ENCODE measurements at regions not wholly inside any gene's neighbourhood (a gene's known extent, or its start where the extent isn't known, plus 50 kb on each side); places are given as distances from the start of the nearest gene placed in this dataset.

DNA sequence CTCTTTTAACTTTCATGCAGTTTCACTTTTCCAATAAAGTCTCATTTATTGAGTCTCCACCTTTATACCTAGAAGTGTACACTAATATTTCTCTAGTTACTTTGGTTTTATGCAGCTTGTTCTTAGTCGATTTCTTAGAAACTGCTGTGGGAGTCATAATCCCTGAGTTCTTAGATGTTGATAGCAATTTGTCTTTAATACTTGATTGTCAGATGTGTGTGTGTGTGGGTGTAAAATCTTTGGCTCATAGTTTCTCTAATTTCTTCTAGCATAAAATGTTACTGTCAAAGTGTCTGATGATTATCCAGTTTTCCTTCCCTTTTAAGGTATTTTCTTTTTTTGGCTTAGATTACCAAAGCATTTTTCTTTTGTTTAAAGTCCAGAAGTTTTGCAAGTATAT is 473.8 kb upstream of the PTCHD4 start:
- WGBS (ENCODE audit: insufficient coverage), result 83% methylated on average over 1 of the region's 1 CpG

DNA sequence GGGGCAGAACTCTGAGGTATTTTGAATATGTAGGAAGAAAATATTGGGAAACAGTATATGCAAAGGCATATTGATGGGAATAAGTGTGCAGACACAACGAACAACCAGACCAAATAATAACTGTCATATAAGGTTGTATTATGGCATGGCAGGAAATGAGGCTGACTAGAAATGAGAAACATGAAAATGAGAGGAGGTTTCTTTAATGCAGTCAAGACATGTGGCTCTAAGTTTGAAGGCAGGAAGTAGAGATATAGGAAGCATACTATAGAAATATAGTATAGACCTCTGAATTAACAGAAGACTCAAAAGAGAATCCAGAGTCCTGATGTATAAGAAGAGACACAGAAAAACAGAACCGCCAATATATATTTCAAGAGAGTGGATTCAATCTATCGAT is 459.7 kb upstream of the PTCHD4 start:
- intact Hi-C loops (cut with micrococcal nuclease), result no loop called here
- no peaks in the 10 kb centered on the region for H3K9me3 ChIP-seq (ENCODE audit: control insufficient read depth, insufficient read depth, low read length)
- ATAC-seq (no peak), DNase-seq (no peak)
- H3K36me3 ChIP-seq (ENCODE audit: control insufficient read depth, insufficient read depth, low read length), result no peaks in the 10 kb centered on the region
- Mint-ChIP-seq H3K27me3 (ENCODE audit: low read depth in 2 of 2) (no peaks in the 10 kb centered on the region), H3K9me3 (peaks cover 17 to 23% of the 10 kb centered on the region in 2 donors), H3K4me1 (no peaks in the 10 kb centered on the region), H3K36me3 (no peaks in the 10 kb centered on the region), H3K27ac (no peak overlapping the region), H3K4me3 (no peak overlapping the region)
- no peaks in the 10 kb centered on the region for H3K4me1 ChIP-seq (ENCODE audit: control insufficient read depth, insufficient read depth, low read length)
- no peaks in the 10 kb centered on the region for H3K27me3 ChIP-seq (ENCODE audit: control insufficient read depth, insufficient read depth, low read length)
- H3K27ac ChIP-seq (ENCODE audit: low read length), result no peak overlapping the region
- TF ChIP-seq, protein P1, sequence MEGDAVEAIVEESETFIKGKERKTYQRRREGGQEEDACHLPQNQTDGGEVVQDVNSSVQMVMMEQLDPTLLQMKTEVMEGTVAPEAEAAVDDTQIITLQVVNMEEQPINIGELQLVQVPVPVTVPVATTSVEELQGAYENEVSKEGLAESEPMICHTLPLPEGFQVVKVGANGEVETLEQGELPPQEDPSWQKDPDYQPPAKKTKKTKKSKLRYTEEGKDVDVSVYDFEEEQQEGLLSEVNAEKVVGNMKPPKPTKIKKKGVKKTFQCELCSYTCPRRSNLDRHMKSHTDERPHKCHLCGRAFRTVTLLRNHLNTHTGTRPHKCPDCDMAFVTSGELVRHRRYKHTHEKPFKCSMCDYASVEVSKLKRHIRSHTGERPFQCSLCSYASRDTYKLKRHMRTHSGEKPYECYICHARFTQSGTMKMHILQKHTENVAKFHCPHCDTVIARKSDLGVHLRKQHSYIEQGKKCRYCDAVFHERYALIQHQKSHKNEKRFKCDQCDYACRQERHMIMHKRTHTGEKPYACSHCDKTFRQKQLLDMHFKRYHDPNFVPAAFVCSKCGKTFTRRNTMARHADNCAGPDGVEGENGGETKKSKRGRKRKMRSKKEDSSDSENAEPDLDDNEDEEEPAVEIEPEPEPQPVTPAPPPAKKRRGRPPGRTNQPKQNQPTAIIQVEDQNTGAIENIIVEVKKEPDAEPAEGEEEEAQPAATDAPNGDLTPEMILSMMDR (IDR thresholded peaks at IDR 0.05), result no peak
- 70% methylated on average over 1 of the region's 3 CpGs for WGBS (ENCODE audit: insufficient coverage)
- no peak overlapping the region for H3K4me3 ChIP-seq (ENCODE audit: low read length)

More for the DNA sequence above, 473.8 kb upstream of the PTCHD4 start:
- DNase-seq (no peak), ATAC-seq (no peak)
- no peak overlapping the region for H3K27ac ChIP-seq (ENCODE audit: low read length)
- H3K9me3 ChIP-seq (ENCODE audit: control insufficient read depth, insufficient read depth, low read length), result no peaks in the 10 kb centered on the region
- intact Hi-C loops (cut with micrococcal nuclease), result no loop called here
- Mint-ChIP-seq H3K36me3 (no peaks in the 10 kb centered on the region), H3K27ac (no peak overlapping the region), H3K9me3 (peaks cover 18 to 27% of the 10 kb centered on the region in 2 donors), H3K4me1 (no peaks in the 10 kb centered on the region), H3K27me3 (ENCODE audit: low read depth in 2 of 2) (no peaks in the 10 kb centered on the region), H3K4me3 (no peak overlapping the region)
- H3K27me3 ChIP-seq (ENCODE audit: control insufficient read depth, insufficient read depth, low read length), result no peaks in the 10 kb centered on the region
- no peaks in the 10 kb centered on the region for H3K36me3 ChIP-seq (ENCODE audit: control insufficient read depth, insufficient read depth, low read length)
- TF ChIP-seq, protein P1 (IDR thresholded peaks at IDR 0.05), result no peak
- H3K4me3 ChIP-seq (ENCODE audit: low read length), result no peak overlapping the region
- no peaks in the 10 kb centered on the region for H3K4me1 ChIP-seq (ENCODE audit: control insufficient read depth, insufficient read depth, low read length)

DNA sequence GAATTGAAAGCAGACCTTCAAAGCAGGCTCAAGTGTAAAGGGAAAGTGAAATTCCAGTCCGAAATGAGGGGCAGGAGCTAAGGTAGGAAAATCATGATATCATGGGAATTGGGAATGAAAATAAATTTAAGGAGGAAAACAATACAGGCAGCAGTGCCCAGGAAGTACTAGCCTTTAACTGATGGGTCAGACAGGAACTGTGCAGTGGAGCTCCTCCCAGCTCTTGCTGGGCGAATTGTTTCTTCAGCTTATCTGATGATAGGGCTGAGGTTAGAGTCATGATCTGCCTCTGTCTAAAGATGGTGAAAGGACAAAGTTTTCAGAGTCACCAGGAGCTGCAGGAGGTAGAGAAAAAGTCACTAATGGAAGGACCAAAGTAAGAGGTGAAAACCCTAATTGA is 457.9 kb upstream of the PTCHD4 start:
- 70% methylated on average over 2 of the region's 2 CpGs for WGBS (ENCODE audit: insufficient coverage)
- Histone ChIP-seq H3K4me1 (ENCODE audit: control insufficient read depth, insufficient read depth, low read length) (no peaks in the 10 kb centered on the region), H3K4me3 (ENCODE audit: low read length) (no peak overlapping the region), H3K27me3 (ENCODE audit: control insufficient read depth, insufficient read depth, low read length) (no peaks in the 10 kb centered on the region), H3K9me3 (ENCODE audit: control insufficient read depth, insufficient read depth, low read length) (peaks cover 7% of the 10 kb centered on the region), H3K36me3 (ENCODE audit: control insufficient read depth, insufficient read depth, low read length) (no peaks in the 10 kb centered on the region), H3K27ac (ENCODE audit: low read length) (no peak overlapping the region)
- ATAC-seq (no peak), DNase-seq (no peak)
- H3K4me3 Mint-ChIP-seq, result no peak overlapping the region
- H3K4me1 Mint-ChIP-seq, result no peaks in the 10 kb centered on the region
- no peaks in the 10 kb centered on the region for H3K36me3 Mint-ChIP-seq
- no peaks in the 10 kb centered on the region for H3K27me3 Mint-ChIP-seq (ENCODE audit: low read depth in 2 of 2)
- H3K27ac Mint-ChIP-seq, result no peak overlapping the region
- intact Hi-C loops (cut with micrococcal nuclease), result no loop called here
- TF ChIP-seq, protein P1 (IDR thresholded peaks at IDR 0.05), result no peak
- H3K9me3 Mint-ChIP-seq, result peaks cover 15 to 19% of the 10 kb centered on the region in 2 donors

DNA sequence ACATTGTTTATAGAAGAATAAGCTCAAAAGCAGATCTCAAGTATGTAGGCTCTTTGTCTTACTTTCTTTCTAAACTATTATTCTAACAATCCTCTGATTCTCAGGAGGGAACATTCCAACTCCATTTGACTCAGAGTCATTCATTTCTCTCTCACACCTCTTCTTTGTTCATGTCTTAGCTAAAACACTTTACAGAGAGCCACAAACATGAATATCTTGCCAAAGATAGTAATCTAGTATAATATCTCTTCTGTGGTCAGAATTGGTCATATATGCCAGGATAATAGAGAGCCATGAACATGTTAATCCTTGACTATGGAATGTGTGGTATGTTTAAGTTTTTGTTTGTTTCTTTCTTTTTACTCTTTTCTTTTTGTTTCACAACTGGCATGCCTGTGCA is 456.0 kb upstream of the PTCHD4 start:
- TF ChIP-seq, protein P1 (IDR thresholded peaks at IDR 0.05), result no peak
- intact Hi-C loops (cut with micrococcal nuclease), result no loop called here
- Mint-ChIP-seq H3K4me1 (no peaks in the 10 kb centered on the region), H3K4me3 (no peak overlapping the region), H3K27me3 (ENCODE audit: low read depth in 2 of 2) (no peaks in the 10 kb centered on the region), H3K9me3 (peaks cover 11 to 16% of the 10 kb centered on the region in 2 donors), H3K36me3 (no peaks in the 10 kb centered on the region), H3K27ac (no peak overlapping the region)
- no peaks in the 10 kb centered on the region for H3K27me3 ChIP-seq (ENCODE audit: control insufficient read depth, insufficient read depth, low read length)
- no peak overlapping the region for H3K4me3 ChIP-seq (ENCODE audit: low read length)
- no peaks in the 10 kb centered on the region for H3K36me3 ChIP-seq (ENCODE audit: control insufficient read depth, insufficient read depth, low read length)
- DNase-seq (no peak), ATAC-seq (no peak)
- no peaks in the 10 kb centered on the region for H3K4me1 ChIP-seq (ENCODE audit: control insufficient read depth, insufficient read depth, low read length)
- H3K27ac ChIP-seq (ENCODE audit: low read length), result no peak overlapping the region
- H3K9me3 ChIP-seq (ENCODE audit: control insufficient read depth, insufficient read depth, low read length), result peaks cover 7% of the 10 kb centered on the region

Data from natural killer cell (primary cell).